ENCODE measurements at regions not wholly inside any gene's neighbourhood (a gene's known extent, or its start where the extent isn't known, plus 50 kb on each side); places are given as distances from the start of the nearest gene placed in this dataset.
A peak's percentile ranks its signal among the peaks of the same experiment; 100 is the strongest.

GRCh38 chr10:128221117-128221516, 94.9 kb upstream of the MKI67 start:
- no peak for DNase-seq (ENCODE audit: low read depth in 3 of 3)

- no peak for DNase-seq (ENCODE audit: low read depth in 3 of 3)
These were observed 95.6 kb upstream of the MKI67 start for GRCh38 chr10:128221807-128222206.

GRCh38 chr10:128222332-128222849, 96.2 kb upstream of the MKI67 start:
- no peak for DNase-seq (ENCODE audit: low read depth in 3 of 3)

- no peak for DNase-seq (ENCODE audit: low read depth in 3 of 3)
These were observed 104.2 kb upstream of the MKI67 start for GRCh38 chr10:128230401-128230800.

- no peak for DNase-seq (ENCODE audit: low read depth in 3 of 3)
These were observed 107.2 kb upstream of the MKI67 start for GRCh38 chr10:128233422-128233821.

- no peak for DNase-seq (ENCODE audit: low read depth in 3 of 3)
These were observed 111.5 kb upstream of the MKI67 start for GRCh38 chr10:128237710-128238109.

GRCh38 chr10:128241023-128241422, 114.8 kb upstream of the MKI67 start:
- no peak for DNase-seq (ENCODE audit: low read depth in 3 of 3)

- DNase-seq (ENCODE audit: low read depth in 3 of 3), result no peak
These were observed 116.4 kb upstream of the MKI67 start for GRCh38 chr10:128242641-128243040.

GRCh38 chr10:128245026-128245425, 118.8 kb upstream of the MKI67 start:
- DNase-seq (ENCODE audit: low read depth in 3 of 3), result no peak

GRCh38 chr10:128247576-128247975, 121.4 kb upstream of the MKI67 start:
- DNase-seq (ENCODE audit: low read depth in 3 of 3), result no peak

GRCh38 chr10:128254476-128254875, 128.3 kb upstream of the MKI67 start:
- DNase-seq (ENCODE audit: low read depth in 3 of 3), result no peak

GRCh38 chr10:128257428-128257827, 131.2 kb upstream of the MKI67 start:
- no peak for DNase-seq (ENCODE audit: low read depth in 3 of 3)

GRCh38 chr10:128258421-128258976, 132.3 kb upstream of the MKI67 start:
- no peak for DNase-seq (ENCODE audit: low read depth in 3 of 3)

GRCh38 chr10:128263891-128264688, 137.9 kb upstream of the MKI67 start:
- DNase-seq (ENCODE audit: low read depth in 3 of 3), result peak in 2 of 3 donors; percentile 16 to 43

- no peak for DNase-seq (ENCODE audit: low read depth in 3 of 3)
These were observed 139.4 kb upstream of the MKI67 start for GRCh38 chr10:128265596-128265995.

- DNase-seq (ENCODE audit: low read depth in 3 of 3), result no peak
These were observed 141.4 kb upstream of the MKI67 start for GRCh38 chr10:128267581-128267980.

GRCh38 chr10:128268015-128268722, 141.9 kb upstream of the MKI67 start:
- DNase-seq (ENCODE audit: low read depth in 3 of 3), result no peak

GRCh38 chr10:128274938-128275337, 148.7 kb upstream of the MKI67 start:
- no peak for DNase-seq (ENCODE audit: low read depth in 3 of 3)

- DNase-seq (ENCODE audit: low read depth in 3 of 3), result no peak
These were observed 149.4 kb upstream of the MKI67 start for GRCh38 chr10:128275388-128276177.

- no peak for DNase-seq (ENCODE audit: low read depth in 3 of 3)
These were observed 151.1 kb upstream of the MKI67 start for GRCh38 chr10:128277267-128277840.

GRCh38 chr10:128278362-128278761, 152.1 kb upstream of the MKI67 start:
- no peak for DNase-seq (ENCODE audit: low read depth in 3 of 3)

- no peak for DNase-seq (ENCODE audit: low read depth in 3 of 3)
These were observed 154.0 kb upstream of the MKI67 start for GRCh38 chr10:128280271-128280670.
